ENCODE measurements at regions not wholly inside any gene's neighbourhood (a gene's known extent, or its start where the extent isn't known, plus 50 kb on each side); places are given as distances from the start of the nearest gene placed in this dataset.

- TF ChIP-seq CTCF (IDR thresholded peaks at IDR 0.05; ENCODE audit: borderline replicate concordance, insufficient read depth, low read depth, low read length) = no peak
- H3K4me3 ChIP-seq (ENCODE audit: low read depth, low read length) = no peak overlapping the region
Observed at GRCh38 chr10:131799429-131799828, 101.4 kb upstream of the PPP2R2D start.

GRCh38 chr10:131802156-131802915 lies 98.5 kb upstream of the PPP2R2D start:
- no peak overlapping the region for H3K4me3 ChIP-seq (ENCODE audit: low read depth, low read length)
- no peak for TF ChIP-seq CTCF (IDR thresholded peaks at IDR 0.05; ENCODE audit: borderline replicate concordance, insufficient read depth, low read depth, low read length)

GRCh38 chr10:131802996-131803395 lies 97.8 kb upstream of the PPP2R2D start:
- no peak overlapping the region for H3K4me3 ChIP-seq (ENCODE audit: low read depth, low read length)
- TF ChIP-seq CTCF (IDR thresholded peaks at IDR 0.05; ENCODE audit: borderline replicate concordance, insufficient read depth, low read depth, low read length) = no peak

GRCh38 chr10:131803860-131804425 lies 96.9 kb upstream of the PPP2R2D start:
- no peak for TF ChIP-seq CTCF (IDR thresholded peaks at IDR 0.05; ENCODE audit: borderline replicate concordance, insufficient read depth, low read depth, low read length)
- no peak overlapping the region for H3K4me3 ChIP-seq (ENCODE audit: low read depth, low read length)

GRCh38 chr10:131804551-131805295 lies 96.1 kb upstream of the PPP2R2D start:
- H3K4me3 ChIP-seq (ENCODE audit: low read depth, low read length) = no peak overlapping the region
- TF ChIP-seq CTCF (IDR thresholded peaks at IDR 0.05; ENCODE audit: borderline replicate concordance, insufficient read depth, low read depth, low read length) = no peak

- TF ChIP-seq CTCF (IDR thresholded peaks at IDR 0.05; ENCODE audit: borderline replicate concordance, insufficient read depth, low read depth, low read length) = no peak
- no peak overlapping the region for H3K4me3 ChIP-seq (ENCODE audit: low read depth, low read length)
Observed at GRCh38 chr10:131805696-131806095, 95.1 kb upstream of the PPP2R2D start.
